MM.1S (cell line): ENCODE measurements at regions not wholly inside any gene's neighbourhood (a gene's known extent, or its start where the extent isn't known, plus 50 kb on each side); places are given as distances from the start of the nearest gene placed in this dataset.

ENCODE experiments used
- DNase-seq: peaks from one replicate; pipeline ENCODE4 v3.0.0-alpha.2; 2015
- H2AFZ ChIP-seq: fragments of 300-600 bp; sonication (generic); 2 replicates; pipeline ENCODE4 v1.6.0; 2016; ENCODE audit warnings: antibody characterized with exemption, low read length
- H3F3A ChIP-seq: fragments of 300-600 bp; sonication (generic); 2 replicates; pipeline ENCODE4 v1.6.1; 2016; ENCODE audit warnings: mild to moderate bottlenecking, antibody characterized with exemption, low read length, moderate library complexity, mixed read lengths; ENCODE audit not compliant: insufficient read depth
- H3K27ac ChIP-seq: fragments of 300-600 bp; sonication (generic); 2 replicates; pipeline ENCODE4 v1.5.1; 2016; ENCODE audit warnings: mild to moderate bottlenecking, low read length
- H3K27me3 ChIP-seq: fragments of 300-600 bp; sonication (generic); replicated peaks from 2 replicates; pipeline ENCODE4 v1.6.0; 2016; ENCODE audit warnings: low read length; ENCODE audit not compliant: insufficient read depth
- H3K36me3 ChIP-seq: fragments of 300-600 bp; sonication (generic); replicated peaks from 2 replicates; pipeline ENCODE4 v1.6.1; 2016; ENCODE audit warnings: mild to moderate bottlenecking, low read length, mixed read lengths; ENCODE audit not compliant: insufficient read depth
- H3K4me1 ChIP-seq: fragments of 300-600 bp; sonication (generic); 2 replicates; pipeline ENCODE4 v1.6.1; 2016; ENCODE audit warnings: low read length, mixed read lengths
- H3K4me2 ChIP-seq: fragments of 300-600 bp; sonication (generic); 2 replicates; pipeline ENCODE4 v1.6.0; 2016; ENCODE audit warnings: low read depth, low read length
- H3K4me3 ChIP-seq: fragments of 300-600 bp; sonication (generic); 2 replicates; pipeline ENCODE4 v1.5.1; 2016; ENCODE audit warnings: low read length, mixed read lengths
- H3K79me2 ChIP-seq: fragments of 300-600 bp; sonication (generic); 2 replicates; pipeline ENCODE4 v1.6.1; 2016; ENCODE audit warnings: mixed run types, low read length, mixed read lengths
- H3K9ac ChIP-seq: fragments of 300-600 bp; sonication (generic); 2 replicates; pipeline ENCODE4 v1.6.1; 2016; ENCODE audit warnings: low read length, mixed read lengths
- H3K9me2 ChIP-seq: fragments of 300-600 bp; sonication (generic); replicated peaks from 2 replicates; pipeline ENCODE4 v1.6.1; 2016; ENCODE audit warnings: mild to moderate bottlenecking, low read length, mixed read lengths; ENCODE audit not compliant: insufficient read depth
- H3K9me3 ChIP-seq: fragments of 300-600 bp; sonication (generic); replicated peaks from 2 replicates; pipeline ENCODE4 v1.6.1; 2016; ENCODE audit warnings: mild to moderate bottlenecking, low read length, mixed read lengths; ENCODE audit not compliant: insufficient read depth
- H4K20me1 ChIP-seq: fragments of 300-600 bp; sonication (generic); 2 replicates; pipeline ENCODE4 v1.6.1; 2016; ENCODE audit warnings: mild to moderate bottlenecking, low read length, moderate library complexity, mixed read lengths; ENCODE audit not compliant: insufficient read depth
- EZH2 ChIP-seq: fragments of 300-600 bp; sonication (generic); optimal IDR thresholded peaks from 2 replicates; pipeline ENCODE3; 2017; ENCODE audit warnings: low read depth, mild to moderate bottlenecking, antibody characterized with exemption, low read length, mixed read lengths
- EZH2phosphoT487 ChIP-seq: fragments of 300-600 bp; sonication (generic); IDR thresholded peaks from 2 replicates; pipeline ENCODE4 v1.6.1; 2018; ENCODE audit warnings: antibody characterized with exemption, low read length
- TF ChIP-seq, protein P1 (sequence below): fragments of 300-600 bp; sonication (generic); IDR thresholded peaks from 2 replicates; pipeline ENCODE4 v1.5.1; 2016; ENCODE audit warnings: antibody characterized with exemption, low read length, mixed read lengths

DNA sequence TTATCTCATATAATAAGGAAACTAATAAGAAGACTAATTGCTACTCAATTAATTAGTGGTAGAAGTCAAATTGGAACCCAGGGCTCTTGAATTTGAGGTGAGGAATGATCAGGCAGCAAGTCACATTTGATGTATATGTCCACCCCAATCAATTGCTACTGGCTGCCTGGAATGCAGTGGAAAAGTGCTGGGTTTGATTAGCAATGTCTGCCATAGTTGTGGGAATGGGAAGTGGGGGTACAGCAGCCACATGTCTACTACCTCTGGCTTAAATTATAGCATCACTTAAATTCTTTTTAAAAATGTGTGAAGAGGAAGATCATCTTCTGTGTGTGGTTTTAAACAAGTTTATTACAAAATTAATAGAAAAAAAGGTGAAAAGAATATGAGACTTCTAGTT, 50.8 kb upstream of the NAV2 start:
- Histone ChIP-seq H3K4me2 (no peak overlapping the region), H3K27me3 (no peaks in the 10 kb centered on the region), H3K9me2 (no peaks in the 10 kb centered on the region), H2AFZ (no peak overlapping the region), H3K4me3 (no peak overlapping the region), H3F3A (0 out of 2 replicates have a peak, but pooled peaks cover 5% of the 10 kb centered on the region), H3K36me3 (no peaks in the 10 kb centered on the region), H3K79me2 (peaks cover 9% of the 10 kb centered on the region; the same call in 1 of the 2 replicates), H3K27ac (no peak overlapping the region), H4K20me1 (no peaks in the 10 kb centered on the region), H3K4me1 (peaks cover 12% of the 10 kb centered on the region), H3K9me3 (no peaks in the 10 kb centered on the region), H3K9ac (no peak overlapping the region)
- TF ChIP-seq EZH2: no peak
- TF ChIP-seq, protein P1, sequence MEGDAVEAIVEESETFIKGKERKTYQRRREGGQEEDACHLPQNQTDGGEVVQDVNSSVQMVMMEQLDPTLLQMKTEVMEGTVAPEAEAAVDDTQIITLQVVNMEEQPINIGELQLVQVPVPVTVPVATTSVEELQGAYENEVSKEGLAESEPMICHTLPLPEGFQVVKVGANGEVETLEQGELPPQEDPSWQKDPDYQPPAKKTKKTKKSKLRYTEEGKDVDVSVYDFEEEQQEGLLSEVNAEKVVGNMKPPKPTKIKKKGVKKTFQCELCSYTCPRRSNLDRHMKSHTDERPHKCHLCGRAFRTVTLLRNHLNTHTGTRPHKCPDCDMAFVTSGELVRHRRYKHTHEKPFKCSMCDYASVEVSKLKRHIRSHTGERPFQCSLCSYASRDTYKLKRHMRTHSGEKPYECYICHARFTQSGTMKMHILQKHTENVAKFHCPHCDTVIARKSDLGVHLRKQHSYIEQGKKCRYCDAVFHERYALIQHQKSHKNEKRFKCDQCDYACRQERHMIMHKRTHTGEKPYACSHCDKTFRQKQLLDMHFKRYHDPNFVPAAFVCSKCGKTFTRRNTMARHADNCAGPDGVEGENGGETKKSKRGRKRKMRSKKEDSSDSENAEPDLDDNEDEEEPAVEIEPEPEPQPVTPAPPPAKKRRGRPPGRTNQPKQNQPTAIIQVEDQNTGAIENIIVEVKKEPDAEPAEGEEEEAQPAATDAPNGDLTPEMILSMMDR: no peak
- no peak for TF ChIP-seq EZH2phosphoT487
- DNase-seq: no peak

- H2AFZ ChIP-seq: no peak overlapping the region
- no peak overlapping the region; the same call in 1 of the 2 replicates for H3K4me2 ChIP-seq
- H4K20me1 ChIP-seq: no peaks in the 10 kb centered on the region
These were observed 52.6 kb upstream of the NAV2 start for GRCh38 chr11:19660076-19660475.

DNA sequence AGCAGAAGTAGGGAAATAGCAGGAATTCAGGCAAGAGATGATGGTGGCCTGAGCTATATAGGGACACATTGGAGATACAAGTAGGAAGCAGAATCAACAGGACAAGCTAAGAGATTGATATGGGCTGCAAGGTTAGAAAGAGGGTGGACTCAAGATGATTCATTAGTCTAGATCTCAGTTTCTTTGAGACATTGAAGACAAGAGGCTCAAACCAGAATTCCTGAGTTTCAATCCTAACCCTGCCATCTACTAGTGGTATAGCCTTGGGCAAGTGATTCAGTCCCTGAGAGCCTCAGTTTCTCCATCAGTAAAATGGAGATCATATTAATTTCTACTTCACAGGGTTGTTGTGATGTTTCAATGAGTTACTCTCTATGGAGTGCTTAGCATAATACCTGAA, 53.1 kb upstream of the NAV2 start:
- no peak overlapping the region for H3K4me3 ChIP-seq
- H3F3A ChIP-seq: 0 out of 2 replicates have a peak, but pooled peaks cover 5% of the 10 kb centered on the region
- peaks cover 9% of the 10 kb centered on the region; the same call in 1 of the 2 replicates for H3K79me2 ChIP-seq
- no peak overlapping the region for H2AFZ ChIP-seq
- H3K36me3 ChIP-seq: no peaks in the 10 kb centered on the region
- H3K27me3 ChIP-seq: no peaks in the 10 kb centered on the region
- H3K4me2 ChIP-seq: 0 out of 2 replicates have a peak overlapping the region, but pooled peaks have one; percentile 12
- no peak overlapping the region for H3K9ac ChIP-seq
- no peak overlapping the region for H3K27ac ChIP-seq
- peaks cover 12% of the 10 kb centered on the region for H3K4me1 ChIP-seq
- H3K9me2 ChIP-seq: no peaks in the 10 kb centered on the region
- no peaks in the 10 kb centered on the region for H3K9me3 ChIP-seq
- TF ChIP-seq EZH2phosphoT487 (no peak), EZH2 (no peak)
- TF ChIP-seq, protein P1: no peak
- H4K20me1 ChIP-seq: no peaks in the 10 kb centered on the region
- no peak for DNase-seq

More at GRCh38 chr11:19660076-19660475, 52.6 kb upstream of the NAV2 start:
- Histone ChIP-seq H3K4me3 (no peak overlapping the region), H3K9me3 (no peaks in the 10 kb centered on the region), H3K27ac (no peak overlapping the region), H3K4me1 (peaks cover 12% of the 10 kb centered on the region), H3K9me2 (no peaks in the 10 kb centered on the region), H3K36me3 (no peaks in the 10 kb centered on the region), H3K79me2 (peaks cover 9% of the 10 kb centered on the region; the same call in 1 of the 2 replicates), H3F3A (0 out of 2 replicates have a peak, but pooled peaks cover 5% of the 10 kb centered on the region), H3K9ac (no peak overlapping the region), H3K27me3 (no peaks in the 10 kb centered on the region)
- TF ChIP-seq, protein P1: no peak
- TF ChIP-seq EZH2phosphoT487 (no peak), EZH2 (no peak)
- DNase-seq: peak; percentile 88
